CD1c-positive myeloid dendritic cell (primary cell): ENCODE measurements at regions not wholly inside any gene's neighbourhood (a gene's known extent, or its start where the extent isn't known, plus 50 kb on each side); places are given as distances from the start of the nearest gene placed in this dataset.

Source experiments
- DNase-seq: peaks from one replicate; pipeline ENCODE4 v3.0.0-alpha.2; 2016; ENCODE audit errors: extremely low spot score

DNA sequence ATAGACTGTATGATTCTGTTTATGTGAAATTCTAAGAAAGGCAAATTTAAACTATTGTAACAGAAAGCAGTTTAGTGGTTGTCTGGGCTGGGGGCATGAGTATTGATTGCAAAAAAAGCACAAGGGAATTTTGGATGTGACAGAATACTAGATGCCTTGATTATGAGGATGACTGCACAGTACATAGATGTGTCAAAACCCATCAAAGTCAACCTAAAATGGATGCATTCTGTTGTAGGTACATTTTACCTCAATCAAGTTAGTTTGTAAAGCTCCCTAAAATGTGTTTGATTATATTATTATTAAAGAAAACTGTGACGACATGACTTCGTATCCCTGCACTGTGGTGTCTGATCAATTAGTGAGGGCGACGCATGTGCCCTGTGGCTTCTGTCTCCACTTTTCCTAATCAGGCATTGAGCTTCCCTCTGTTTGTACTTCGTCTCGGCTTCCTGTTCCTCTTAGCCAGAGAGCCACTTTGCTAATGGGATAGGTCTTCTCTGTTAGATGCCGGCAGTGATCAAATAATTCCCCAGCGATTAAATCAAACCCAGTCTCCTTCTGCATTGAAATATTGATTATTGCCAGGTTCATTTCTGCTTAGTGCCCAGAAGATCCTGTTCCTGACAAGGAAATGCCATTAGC, 118.3 kb upstream of the GGTLC1 start:
- DNase-seq, result no peak

- no peak for DNase-seq
These were observed 117.7 kb upstream of the GGTLC1 start for GRCh38 chr20:24106150-24106800.

GRCh38 chr20:24102749-24103333, 114.3 kb upstream of the GGTLC1 start:
- DNase-seq, result no peak

GRCh38 chr20:24102290-24102689, 113.7 kb upstream of the GGTLC1 start:
- DNase-seq, result peak; percentile 25

DNA sequence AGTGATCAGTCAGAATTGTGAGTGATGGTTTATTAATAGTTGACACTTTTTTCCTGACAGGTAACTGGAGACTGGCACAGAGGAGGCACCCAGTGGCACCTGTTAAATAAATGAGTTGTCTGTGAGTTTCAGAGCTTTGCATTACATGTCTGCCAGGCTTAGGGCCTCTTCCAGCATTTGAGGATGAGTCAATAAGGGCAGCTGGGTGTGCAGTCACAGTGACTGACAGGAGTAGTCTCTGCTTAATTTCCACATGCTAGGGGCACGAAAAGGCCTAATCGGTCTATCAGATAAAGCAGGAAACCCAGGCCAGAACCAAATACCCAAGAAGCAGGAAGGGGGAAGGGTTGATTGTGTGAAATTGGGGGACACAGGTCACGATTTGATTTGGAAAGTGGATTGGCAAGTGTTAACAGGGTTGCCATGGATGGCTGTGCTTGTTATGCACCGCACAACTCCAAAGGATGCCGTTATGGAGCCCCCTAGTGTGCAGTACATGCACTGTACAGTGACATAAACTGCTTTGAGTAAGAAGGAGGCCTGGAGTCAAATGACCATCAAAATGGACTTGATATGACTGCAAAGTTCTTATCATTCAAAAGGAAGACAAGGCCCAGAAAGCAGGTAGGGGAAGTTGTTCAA, 111.9 kb upstream of the GGTLC1 start:
- DNase-seq, result peak; percentile 61

DNA sequence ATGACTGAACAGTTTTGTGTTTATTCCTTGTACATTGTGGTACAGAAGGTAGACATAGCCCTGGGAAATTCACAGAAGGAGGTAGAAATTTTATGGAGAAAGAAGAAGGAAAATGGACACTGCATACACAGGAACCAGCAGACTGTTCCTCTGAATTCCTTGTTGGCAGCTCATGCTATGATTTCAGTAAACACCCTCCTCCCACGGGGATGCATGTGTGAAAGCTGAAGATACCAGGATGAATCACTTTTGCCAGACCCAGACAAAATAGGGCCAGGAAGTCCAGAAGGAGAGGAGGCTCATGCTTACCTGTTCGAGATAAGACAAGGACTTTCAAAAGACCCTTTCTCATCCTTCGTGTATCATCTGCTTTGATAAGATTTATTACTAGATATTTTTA, 110.3 kb upstream of the GGTLC1 start:
- no peak for DNase-seq

- DNase-seq, result no peak
These were observed 109.1 kb upstream of the GGTLC1 start for GRCh38 chr20:24097506-24098245.

DNA sequence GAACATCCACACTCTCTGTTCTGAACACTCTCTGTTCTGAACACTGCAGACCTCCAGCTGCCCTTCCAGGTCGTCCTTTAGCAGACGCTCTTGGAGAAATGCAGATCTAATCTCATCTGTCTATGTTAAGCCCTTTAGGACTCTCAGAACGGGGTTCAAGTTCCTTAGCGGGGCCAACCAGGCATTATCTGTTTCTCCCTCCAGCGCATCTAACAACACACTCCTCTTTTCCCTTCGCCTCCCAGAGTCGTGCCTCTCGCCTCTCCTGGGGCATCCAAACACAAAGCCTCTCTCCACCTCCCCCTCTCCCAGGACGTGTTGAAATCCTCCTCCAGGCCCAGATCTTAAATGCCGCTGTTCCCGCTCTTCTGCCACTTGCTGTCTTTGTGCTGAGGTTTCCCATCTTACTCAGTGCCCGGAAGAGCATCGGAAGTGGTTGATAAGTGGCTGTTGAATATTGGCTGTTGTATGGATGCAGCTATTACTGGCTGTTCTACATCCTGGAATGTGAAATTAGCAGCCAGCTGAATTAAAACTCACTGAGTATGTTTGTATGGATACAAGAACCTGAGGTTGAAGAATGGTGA, 108.4 kb upstream of the GGTLC1 start:
- no peak for DNase-seq

DNA sequence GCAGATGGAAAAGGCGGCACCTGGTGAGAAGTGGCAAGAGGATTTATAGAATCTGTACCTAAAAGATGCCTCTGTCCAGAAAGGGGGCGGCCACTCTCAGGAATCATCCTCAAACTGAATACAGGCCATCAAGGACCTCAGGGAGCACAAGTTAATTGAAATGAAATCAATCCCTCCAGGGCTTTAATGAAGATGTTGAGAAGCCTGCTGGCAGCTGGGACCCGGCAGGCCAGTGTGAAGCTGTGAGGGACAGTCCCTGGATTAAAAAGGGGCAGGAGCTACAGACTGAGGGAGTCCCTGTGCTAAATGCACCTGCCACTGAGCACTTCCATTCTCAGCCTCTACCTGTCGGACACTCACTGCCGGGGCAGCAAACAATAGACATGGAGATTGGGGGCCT, 107.7 kb upstream of the GGTLC1 start:
- DNase-seq, result no peak

GRCh38 chr20:24095756-24096155, 107.2 kb upstream of the GGTLC1 start:
- DNase-seq, result no peak

DNA sequence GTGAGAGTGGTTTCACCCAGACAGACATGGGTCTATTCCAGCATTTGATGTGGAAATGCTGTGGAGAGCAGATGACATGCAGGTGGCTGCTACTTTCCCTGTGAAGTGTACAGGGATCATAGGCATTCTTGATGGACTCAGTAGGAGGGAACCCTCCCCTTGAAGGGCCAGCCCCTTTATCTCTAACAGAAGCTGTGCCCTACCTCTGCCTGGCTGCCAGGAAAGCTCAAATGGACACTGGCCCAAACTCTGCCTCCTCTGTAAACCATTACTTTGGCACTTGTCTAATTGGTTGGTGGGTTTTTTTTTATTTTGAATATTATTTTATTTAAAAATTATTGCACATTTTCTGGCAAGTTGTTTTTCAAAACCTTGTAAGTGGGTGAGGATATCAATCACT, 106.7 kb upstream of the GGTLC1 start:
- no peak for DNase-seq

GRCh38 chr20:24089576-24089975, 101.0 kb upstream of the GGTLC1 start:
- no peak for DNase-seq

- no peak for DNase-seq
These were observed 97.5 kb upstream of the GGTLC1 start for GRCh38 chr20:24086121-24086520.

DNA sequence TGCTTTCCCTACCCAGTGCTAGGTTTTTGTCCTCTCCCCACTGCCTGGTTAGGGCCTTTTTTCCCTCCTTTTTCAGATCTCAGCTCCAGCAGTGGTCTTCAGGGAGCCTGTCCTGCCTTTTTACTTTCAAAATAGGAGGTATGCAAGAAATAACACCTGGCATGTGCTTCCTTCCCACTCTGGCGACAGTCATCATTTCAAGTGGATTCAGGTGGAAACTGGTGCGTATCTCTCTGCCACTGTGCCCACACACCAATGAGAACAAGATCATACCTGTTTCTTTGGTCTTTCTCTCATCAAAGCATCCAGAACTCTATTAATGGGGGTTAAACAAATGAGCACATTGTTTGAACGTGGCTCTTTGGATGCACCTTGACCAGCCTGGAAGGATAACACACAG, 95.7 kb upstream of the GGTLC1 start:
- DNase-seq, result no peak

GRCh38 chr20:24081077-24081476, 92.5 kb upstream of the GGTLC1 start:
- DNase-seq, result no peak

DNA sequence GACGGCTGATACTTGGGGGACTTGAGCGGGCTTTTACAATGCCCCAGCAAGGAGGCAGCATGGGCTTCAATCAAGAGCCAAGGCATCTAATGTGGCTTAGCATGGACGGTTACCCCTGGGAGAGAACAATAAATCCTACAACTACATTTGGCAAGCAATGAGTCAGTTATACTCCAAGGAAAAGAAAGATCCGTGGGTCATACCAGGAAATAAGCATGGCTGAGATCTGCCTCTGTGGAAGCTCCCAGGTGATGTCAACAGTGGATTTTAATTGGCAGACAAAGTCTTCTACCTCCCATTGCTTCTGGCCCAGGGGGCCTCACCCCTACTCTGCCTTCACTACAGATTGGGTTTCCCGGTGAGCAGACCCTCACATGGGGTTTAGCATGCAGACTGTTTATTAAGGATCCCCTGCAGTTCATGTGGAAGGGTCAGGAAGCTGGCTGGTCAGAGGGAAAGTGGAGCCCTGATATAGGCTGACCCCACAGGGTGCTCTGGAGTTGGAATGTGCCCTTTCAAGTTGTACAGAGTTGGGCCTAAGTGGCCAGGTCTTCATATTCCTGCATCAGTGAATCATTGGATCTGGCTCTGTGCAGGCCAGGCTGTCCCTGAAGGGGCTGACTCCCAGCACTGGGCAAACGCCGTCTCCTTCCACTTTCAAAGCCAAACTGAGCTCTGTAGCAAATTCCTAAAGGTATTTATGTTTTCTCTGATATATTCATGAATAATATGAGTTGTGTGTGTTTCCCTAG, 91.3 kb upstream of the GGTLC1 start:
- no peak for DNase-seq

DNA sequence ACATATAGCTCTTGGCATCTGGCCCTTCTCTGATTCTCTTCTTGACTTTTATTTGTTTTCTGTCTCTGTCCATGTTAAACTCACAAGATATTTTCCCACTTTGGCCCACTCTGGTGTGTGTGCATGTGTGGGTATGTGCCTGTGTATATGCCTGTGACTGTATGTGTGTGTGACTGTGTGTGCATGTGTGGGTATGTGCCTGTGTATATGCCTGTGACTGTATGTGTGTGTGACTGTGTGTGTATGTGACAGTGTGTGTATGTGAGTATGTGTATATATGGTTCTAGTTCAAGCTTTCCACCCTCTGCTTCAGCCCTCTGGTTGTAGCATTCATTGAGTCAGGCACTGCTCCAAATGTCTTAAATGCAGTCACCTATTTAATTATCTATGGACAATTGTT, 88.6 kb upstream of the GGTLC1 start:
- DNase-seq, result no peak

DNA sequence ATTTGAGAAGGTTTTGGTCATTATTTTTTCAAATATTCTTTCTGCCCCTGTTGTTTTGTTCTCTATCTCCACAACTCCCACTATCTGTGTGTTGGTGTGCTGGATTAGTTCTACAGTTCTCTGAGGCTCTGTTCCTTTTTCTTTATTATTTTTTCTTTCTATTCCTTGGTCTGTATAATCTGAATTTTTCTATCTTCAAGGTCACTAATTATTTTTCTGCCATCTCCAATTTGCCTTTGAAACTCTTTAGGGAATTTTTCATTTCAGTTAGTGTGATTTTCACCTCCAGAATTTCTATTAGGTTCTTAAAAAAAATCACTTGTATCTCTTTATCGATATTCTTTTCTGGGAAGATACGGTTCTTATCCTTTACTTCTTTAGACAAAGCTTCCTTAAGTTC, 82.1 kb upstream of the GGTLC1 start:
- DNase-seq, result no peak

DNA sequence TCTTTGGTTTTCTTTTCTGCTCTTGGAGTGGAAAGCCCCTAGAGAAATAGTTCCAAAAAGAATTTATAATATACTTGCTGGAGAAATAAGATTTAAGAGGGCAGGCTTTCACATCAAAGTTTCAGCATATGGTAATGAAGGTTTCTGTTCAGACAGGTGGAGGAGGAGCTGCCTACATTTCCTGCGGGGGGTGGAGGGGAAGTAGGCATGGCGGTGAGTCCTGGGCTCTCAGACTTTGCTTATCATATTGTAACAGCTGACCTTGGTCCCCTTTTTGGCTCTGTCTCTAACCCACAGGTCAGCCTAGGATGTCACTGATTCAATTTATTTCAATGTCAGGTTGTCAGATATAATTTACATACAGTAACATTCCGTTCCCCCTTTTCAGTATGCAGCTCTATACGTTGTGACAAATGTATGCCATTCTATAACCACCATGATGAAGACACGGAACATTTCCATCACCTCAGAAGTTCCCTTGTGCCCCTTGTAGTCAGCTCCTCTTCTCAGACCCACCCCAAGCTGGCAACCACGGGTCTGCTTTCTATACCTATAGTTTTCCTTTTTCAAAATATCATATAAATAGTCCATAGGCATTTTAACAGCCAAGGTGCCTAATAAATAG, 77.6 kb upstream of the GGTLC1 start:
- DNase-seq, result no peak

GRCh38 chr20:24064915-24065314, 76.3 kb upstream of the GGTLC1 start:
- DNase-seq, result no peak

DNA sequence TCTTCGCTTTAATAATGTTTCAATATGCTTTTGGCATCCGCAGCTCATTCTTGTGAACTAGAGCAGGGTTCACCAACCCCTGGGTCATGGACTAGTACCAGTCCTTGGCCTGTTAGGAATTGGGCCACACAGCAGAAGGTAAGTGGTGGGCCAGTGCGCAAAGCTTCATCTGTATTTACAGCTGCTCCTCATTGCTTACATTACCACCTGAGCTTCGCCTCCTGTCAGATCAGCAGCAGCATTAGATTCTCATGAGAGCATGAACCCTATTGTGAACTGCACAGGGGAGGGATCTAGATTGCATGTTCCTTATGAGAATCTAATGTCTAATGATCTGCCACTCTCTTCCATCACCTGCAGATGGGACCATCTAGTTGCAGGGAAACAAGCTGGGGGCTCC, 75.5 kb upstream of the GGTLC1 start:
- no peak for DNase-seq
